GDM1 (cell line): ENCODE measurements at regions not wholly inside any gene's neighbourhood (a gene's known extent, or its start where the extent isn't known, plus 50 kb on each side); places are given as distances from the start of the nearest gene placed in this dataset.

ENCODE experiments used
- DNase-seq: peaks from one replicate; lab custom pipeline; 2025; lab: John Stamatoyannopoulos, UW

GRCh38 chr2:146235158-146235557, 1609.7 kb upstream of the ACVR2A start:
- DNase-seq = no peak

- DNase-seq = no peak
Measured at GRCh38 chr2:146229508-146230155, 1615.2 kb upstream of the ACVR2A start.

GRCh38 chr2:146228466-146229058, 1616.3 kb upstream of the ACVR2A start:
- DNase-seq = no peak

GRCh38 chr2:146228020-146228393, 1616.8 kb upstream of the ACVR2A start:
- no peak for DNase-seq

- no peak for DNase-seq
Measured at GRCh38 chr2:146227152-146228019, 1617.4 kb upstream of the ACVR2A start.

- no peak for DNase-seq
Measured at GRCh38 chr2:146226077-146226476, 1618.8 kb upstream of the ACVR2A start.

- no peak for DNase-seq
Measured at GRCh38 chr2:146221826-146222225, 1623.0 kb upstream of the ACVR2A start.

GRCh38 chr2:146220957-146221356, 1623.9 kb upstream of the ACVR2A start:
- no peak for DNase-seq

- DNase-seq = no peak
Measured at GRCh38 chr2:146214394-146214929, 1630.4 kb upstream of the ACVR2A start.

GRCh38 chr2:146213674-146214073, 1631.2 kb upstream of the ACVR2A start:
- DNase-seq = no peak

GRCh38 chr2:146212602-146213001, 1632.2 kb upstream of the ACVR2A start:
- DNase-seq = no peak

GRCh38 chr2:146209842-146210275, 1635.0 kb upstream of the ACVR2A start:
- DNase-seq = no peak

GRCh38 chr2:146207901-146208300, 1636.9 kb upstream of the ACVR2A start:
- no peak for DNase-seq

GRCh38 chr2:146207417-146207816, 1637.4 kb upstream of the ACVR2A start:
- DNase-seq = no peak

- DNase-seq = no peak
Measured at GRCh38 chr2:146203064-146203624, 1641.7 kb upstream of the ACVR2A start.

GRCh38 chr2:146193619-146194018, 1651.2 kb upstream of the ACVR2A start:
- DNase-seq = no peak

- DNase-seq = no peak
Measured at GRCh38 chr2:146189541-146189940, 1655.3 kb upstream of the ACVR2A start.

- DNase-seq = no peak
Measured at GRCh38 chr2:146173934-146174333, 1654.0 kb upstream of the ZEB2 start.

- no peak for DNase-seq
Measured at GRCh38 chr2:146161256-146161882, 1641.5 kb upstream of the ZEB2 start.

- DNase-seq = no peak
Measured at GRCh38 chr2:146158072-146158674, 1638.3 kb upstream of the ZEB2 start.

GRCh38 chr2:146147448-146148012, 1627.6 kb upstream of the ZEB2 start:
- no peak for DNase-seq
